ENCODE measurements at regions not wholly inside any gene's neighbourhood (a gene's known extent, or its start where the extent isn't known, plus 50 kb on each side); places are given as distances from the start of the nearest gene placed in this dataset.

- 97% methylated on average over 21 of the region's 35 CpGs for WGBS (ENCODE audit: low lambda C conversion rate)
- CTCF ChIA-PET = no interaction called here
Measured at GRCh38 chr18:60010984-60011383, 111.2 kb downstream of the PMAIP1 start.

GRCh38 chr18:60010513-60010912 lies 110.7 kb downstream of the PMAIP1 start:
- DNase-seq = no peak
- no peak overlapping the region for H2AFZ ChIP-seq (ENCODE audit: low read depth)
- no peaks in the 10 kb centered on the region for H3K79me2 ChIP-seq (ENCODE audit: insufficient read depth)
- CTCF ChIA-PET = interaction anchor here (1.3 to 1.4 kb wide), 2 partner anchors 11 to 14 kb away, joined by 3 read pairs; no protein-coding TSS in a partner anchor
- no peaks in the 10 kb centered on the region for H3K27me3 ChIP-seq (ENCODE audit: insufficient read depth)
- no peak overlapping the region for H3K4me2 ChIP-seq
- H4K20me1 ChIP-seq (ENCODE audit: insufficient read depth) = no peaks in the 10 kb centered on the region
- no peaks in the 10 kb centered on the region; the same call in 1 of the 2 replicates for H3K9me3 ChIP-seq
- no peaks in the 10 kb centered on the region for H3F3A ChIP-seq (replicated peaks; ENCODE audit: insufficient read depth)
- H3K9me2 ChIP-seq = no peaks in the 10 kb centered on the region
- TF ChIP-seq FOXM1 (IDR thresholded peaks at IDR 0.05; ENCODE audit: low read depth) (no peak), REST (IDR thresholded peaks at IDR 0.05; ENCODE audit: low read depth, low read length) (no peak), YY1 (IDR thresholded peaks at IDR 0.05; ENCODE audit: low read depth) (no peak), ZBTB33 (IDR thresholded peaks at IDR 0.05; ENCODE audit: borderline replicate concordance, low read depth) (no peak)
- no peak overlapping the region for H3K4me3 ChIP-seq (ENCODE audit: low read depth in 2 of 2, low read length in 1 of 2)
- no peak overlapping the region for H3K9ac ChIP-seq
- no peak overlapping the region for H3K27ac ChIP-seq (ENCODE audit: low read depth in 2 of 2, low read length in 1 of 2)
- WGBS (ENCODE audit: low lambda C conversion rate) = 94% methylated on average over 15 of the region's 23 CpGs
- peaks cover 0 to 4% of the 10 kb centered on the region in 2 experiments for H3K36me3 ChIP-seq (replicated peaks in 1 of 2; ENCODE audit: control insufficient read depth in 1 of 2, insufficient read depth in 2 of 2, low read length in 1 of 2)
- H3K4me1 ChIP-seq (ENCODE audit: control insufficient read depth in 1 of 2, insufficient read depth in 2 of 2, low read depth in 1 of 2, low read length in 1 of 2) = no peaks in the 10 kb centered on the region; a peak in 1 of 4 replicates
- POLR2A ChIA-PET = no interaction called here

More at GRCh38 chr18:60010984-60011383, 111.2 kb downstream of the PMAIP1 start:
- POLR2A ChIA-PET = no interaction called here
- Histone ChIP-seq H3K36me3 (replicated peaks in 1 of 2; ENCODE audit: control insufficient read depth in 1 of 2, insufficient read depth in 2 of 2, low read length in 1 of 2) (no peaks in the 10 kb centered on the region), H3K4me1 (ENCODE audit: control insufficient read depth in 1 of 2, insufficient read depth in 2 of 2, low read depth in 1 of 2, low read length in 1 of 2) (no peaks in the 10 kb centered on the region; a peak in 1 of 4 replicates), H3K27ac (ENCODE audit: low read depth in 2 of 2, low read length in 1 of 2) (no peak overlapping the region), H4K20me1 (ENCODE audit: insufficient read depth) (no peaks in the 10 kb centered on the region), H3K9ac (no peak overlapping the region), H3K9me3 (no peaks in the 10 kb centered on the region; the same call in 1 of the 2 replicates), H3K9me2 (no peaks in the 10 kb centered on the region), H3K27me3 (ENCODE audit: insufficient read depth) (no peaks in the 10 kb centered on the region), H3F3A (replicated peaks; ENCODE audit: insufficient read depth) (no peaks in the 10 kb centered on the region), H3K4me2 (no peak overlapping the region), H3K79me2 (ENCODE audit: insufficient read depth) (no peaks in the 10 kb centered on the region), H2AFZ (ENCODE audit: low read depth) (no peak overlapping the region), H3K4me3 (ENCODE audit: low read depth in 2 of 2, low read length in 1 of 2) (no peak overlapping the region)
- DNase-seq = no peak
- TF ChIP-seq TAF1 (IDR thresholded peaks at IDR 0.05; ENCODE audit: borderline replicate concordance, low read depth, low read length) = no peak
- TF ChIP-seq RXRA (IDR thresholded peaks at IDR 0.05; ENCODE audit: borderline replicate concordance, low read depth) = no peak
- TF ChIP-seq RAD21 (IDR thresholded peaks at IDR 0.05; ENCODE audit: low read length) = no peak
- TF ChIP-seq SMC3 (IDR thresholded peaks at IDR 0.05; ENCODE audit: low read depth, low read length) = no peak
- no peak for TF ChIP-seq REST (IDR thresholded peaks at IDR 0.05; ENCODE audit: low read depth, low read length)
